ENCODE measurements at regions not wholly inside any gene's neighbourhood (a gene's known extent, or its start where the extent isn't known, plus 50 kb on each side); places are given as distances from the start of the nearest gene placed in this dataset.
"Not testable (repeated sequence)": the region's sequence is repeated elsewhere in the genome, so short reads cannot be mapped to it uniquely, and the experiment has no call there.

- DNase-seq (ENCODE audit: low spot score in 2 of 2), result no peak
- Mint-ChIP-seq H3K27ac (no peak overlapping the region), H3K36me3 (no peaks in the 10 kb centered on the region), H3K9me3 (no peaks in the 10 kb centered on the region)
- ATAC-seq, result no peak
Measured at GRCh38 chr3:110413807-110414748, 657.5 kb upstream of the NECTIN3 start.

GRCh38 chr3:110414855-110415254, 656.8 kb upstream of the NECTIN3 start:
- ATAC-seq, result no peak
- no peak for DNase-seq (ENCODE audit: low spot score in 2 of 2)
- H3K27ac Mint-ChIP-seq, result no peak overlapping the region
- H3K36me3 Mint-ChIP-seq, result no peaks in the 10 kb centered on the region
- H3K9me3 Mint-ChIP-seq, result no peaks in the 10 kb centered on the region

- ATAC-seq (no peak), DNase-seq (ENCODE audit: low spot score in 2 of 2) (no peak)
- no peaks in the 10 kb centered on the region for H3K9me3 Mint-ChIP-seq
- no peaks in the 10 kb centered on the region for H3K36me3 Mint-ChIP-seq
- no peak overlapping the region for H3K27ac Mint-ChIP-seq
Measured at GRCh38 chr3:110419096-110419495, 652.5 kb upstream of the NECTIN3 start.

- ATAC-seq, result no peak
- no peak for DNase-seq (ENCODE audit: low spot score in 2 of 2)
- H3K9me3 Mint-ChIP-seq, result no peaks in the 10 kb centered on the region
- no peaks in the 10 kb centered on the region for H3K36me3 Mint-ChIP-seq
- H3K27ac Mint-ChIP-seq, result no peak overlapping the region
Measured at GRCh38 chr3:110419601-110420000, 652.0 kb upstream of the NECTIN3 start.

DNA sequence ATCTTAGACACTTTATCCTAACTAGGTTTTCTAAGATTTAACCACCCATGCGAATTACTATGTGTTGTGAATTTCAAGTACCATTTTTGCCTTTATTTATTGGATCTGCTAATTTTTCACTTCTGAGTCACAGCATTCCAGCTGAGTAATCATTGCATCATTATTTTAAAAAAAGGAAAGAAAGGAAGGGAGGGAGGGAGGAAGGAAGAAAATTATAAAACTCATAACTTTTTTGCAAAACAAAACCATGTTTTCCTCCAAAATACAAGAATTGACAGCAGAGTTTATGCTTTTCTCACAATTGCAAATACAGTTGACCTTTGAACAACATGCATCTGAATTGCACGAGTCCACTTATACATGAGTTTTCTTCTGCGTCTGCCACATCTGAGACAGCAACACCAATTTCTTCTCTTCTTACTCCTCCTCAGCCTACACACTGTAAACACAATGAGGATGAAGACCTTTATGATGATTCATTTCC, 651.4 kb upstream of the NECTIN3 start:
- no peaks in the 10 kb centered on the region for H3K9me3 Mint-ChIP-seq
- DNase-seq (ENCODE audit: low spot score in 2 of 2), result no peak
- H3K36me3 Mint-ChIP-seq, result no peaks in the 10 kb centered on the region
- no peak for ATAC-seq
- no peak overlapping the region for H3K27ac Mint-ChIP-seq

DNA sequence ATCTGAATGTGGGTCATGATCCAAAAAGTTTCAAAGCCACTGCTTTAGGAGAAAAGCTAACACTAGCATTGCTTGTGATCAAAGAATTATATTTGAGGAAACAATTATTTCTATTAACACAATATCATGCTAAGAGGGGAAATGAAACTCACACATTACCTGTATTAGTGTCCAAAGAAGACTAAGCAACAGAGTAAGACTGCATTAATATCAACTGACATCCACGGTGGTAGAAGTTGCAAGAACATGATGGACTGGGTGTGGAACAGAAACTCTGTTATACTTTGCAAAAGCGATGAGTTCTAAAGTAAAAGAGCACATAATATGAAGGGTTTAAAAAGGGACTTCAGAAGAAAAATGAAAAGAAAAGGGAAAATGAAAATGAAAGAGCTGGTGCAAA, 648.3 kb upstream of the NECTIN3 start:
- no peak for DNase-seq (ENCODE audit: low spot score in 2 of 2)
- ATAC-seq, result no peak
- H3K36me3 Mint-ChIP-seq, result no peaks in the 10 kb centered on the region
- H3K9me3 Mint-ChIP-seq, result no peaks in the 10 kb centered on the region
- no peak overlapping the region for H3K27ac Mint-ChIP-seq

DNA sequence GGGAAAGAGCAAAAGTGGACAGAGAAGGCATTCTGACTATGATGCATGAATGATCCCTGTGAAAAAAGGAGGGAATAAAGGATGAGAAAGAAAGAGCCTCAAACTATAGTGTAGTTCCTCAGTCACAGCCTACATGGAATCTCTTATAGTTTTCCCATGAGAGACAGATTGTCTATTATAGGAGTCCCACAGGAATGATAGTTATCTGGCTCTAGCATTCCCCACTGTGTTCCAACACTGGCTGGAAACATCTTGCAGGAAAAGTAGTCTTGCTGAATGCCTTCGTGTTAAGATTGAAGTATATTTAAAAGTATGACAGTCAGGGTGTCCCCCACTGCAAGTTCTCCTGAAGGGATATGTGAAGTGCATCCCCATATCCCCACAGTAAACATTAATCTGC, 641.5 kb upstream of the NECTIN3 start:
- DNase-seq (ENCODE audit: low spot score in 2 of 2), result no peak
- no peaks in the 10 kb centered on the region for H3K9me3 Mint-ChIP-seq
- H3K36me3 Mint-ChIP-seq, result no peaks in the 10 kb centered on the region
- ATAC-seq, result no peak
- H3K27ac Mint-ChIP-seq, result no peak overlapping the region

- H3K27ac Mint-ChIP-seq, result no peak overlapping the region
- DNase-seq (ENCODE audit: low spot score in 2 of 2) (no peak), ATAC-seq (no peak)
- no peaks in the 10 kb centered on the region for H3K9me3 Mint-ChIP-seq
- no peaks in the 10 kb centered on the region for H3K36me3 Mint-ChIP-seq
Measured at GRCh38 chr3:110436209-110436608, 635.4 kb upstream of the NECTIN3 start.

DNA sequence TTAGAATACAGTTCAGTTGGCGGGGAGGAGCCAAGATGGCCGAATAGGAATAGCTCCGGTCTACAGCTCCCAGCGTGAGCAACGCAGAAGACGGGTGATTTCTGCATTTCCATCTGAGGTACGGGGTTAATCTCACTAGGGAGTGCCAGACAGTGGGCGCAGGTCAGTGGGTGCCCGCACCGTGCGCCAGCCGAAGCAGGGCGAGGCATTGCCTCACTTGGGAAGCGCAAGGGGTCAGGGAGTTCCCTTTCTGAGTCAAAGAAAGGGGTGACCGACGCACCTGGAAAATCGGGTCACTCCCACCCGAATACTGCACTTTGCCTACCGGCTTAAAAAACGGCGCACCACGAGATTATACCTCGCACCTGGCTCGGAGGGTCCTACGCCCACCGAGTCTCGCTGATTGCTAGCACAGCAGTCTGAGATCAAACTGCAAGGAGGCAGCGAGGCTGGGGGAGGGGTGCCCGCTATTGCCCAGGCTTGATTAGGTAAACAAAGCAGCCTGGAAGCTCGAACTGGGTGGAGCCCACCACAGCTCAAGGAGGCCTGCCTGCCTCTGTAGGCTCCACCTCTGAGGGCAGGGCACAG, 631.5 kb upstream of the NECTIN3 start:
- H3K27ac Mint-ChIP-seq; H3K36me3 Mint-ChIP-seq; H3K9me3 Mint-ChIP-seq; DNase-seq (ENCODE audit: low spot score in 2 of 2); ATAC-seq: not testable (repeated sequence)

GRCh38 chr3:110454066-110454465, 617.5 kb upstream of the NECTIN3 start:
- Mint-ChIP-seq H3K9me3 (peaks cover 4 to 5% of the 10 kb centered on the region in 2 donors), H3K36me3 (peaks cover 0 to 7% of the 10 kb centered on the region in 2 donors), H3K27ac (no peak overlapping the region)
- ATAC-seq, result no peak
- no peak for DNase-seq (ENCODE audit: low spot score in 2 of 2)

DNA sequence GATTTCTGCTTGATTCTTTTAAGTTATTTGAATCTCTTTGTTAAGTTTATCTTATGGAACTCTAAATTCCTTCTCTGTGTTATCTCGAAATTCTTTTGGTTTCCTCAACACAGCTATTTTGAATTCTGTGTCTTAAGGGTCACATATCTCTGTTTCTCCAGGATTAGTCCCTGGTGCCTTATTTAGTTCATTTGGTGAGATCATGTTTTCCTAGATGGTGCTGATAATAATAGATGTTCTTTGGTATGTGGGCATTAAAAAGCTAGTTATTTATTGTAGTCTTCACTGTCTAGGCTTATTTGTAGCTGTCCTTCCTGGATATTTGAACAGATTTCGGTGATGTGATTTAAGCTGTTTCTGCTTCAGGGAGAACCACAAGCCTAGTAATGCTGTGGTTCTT, 615.6 kb upstream of the NECTIN3 start:
- peaks cover 4 to 5% of the 10 kb centered on the region in 2 donors for H3K9me3 Mint-ChIP-seq
- ATAC-seq, result no peak
- H3K27ac Mint-ChIP-seq, result no peak overlapping the region
- peaks cover 0 to 7% of the 10 kb centered on the region in 2 donors for H3K36me3 Mint-ChIP-seq
- no peak for DNase-seq (ENCODE audit: low spot score in 2 of 2)

DNA sequence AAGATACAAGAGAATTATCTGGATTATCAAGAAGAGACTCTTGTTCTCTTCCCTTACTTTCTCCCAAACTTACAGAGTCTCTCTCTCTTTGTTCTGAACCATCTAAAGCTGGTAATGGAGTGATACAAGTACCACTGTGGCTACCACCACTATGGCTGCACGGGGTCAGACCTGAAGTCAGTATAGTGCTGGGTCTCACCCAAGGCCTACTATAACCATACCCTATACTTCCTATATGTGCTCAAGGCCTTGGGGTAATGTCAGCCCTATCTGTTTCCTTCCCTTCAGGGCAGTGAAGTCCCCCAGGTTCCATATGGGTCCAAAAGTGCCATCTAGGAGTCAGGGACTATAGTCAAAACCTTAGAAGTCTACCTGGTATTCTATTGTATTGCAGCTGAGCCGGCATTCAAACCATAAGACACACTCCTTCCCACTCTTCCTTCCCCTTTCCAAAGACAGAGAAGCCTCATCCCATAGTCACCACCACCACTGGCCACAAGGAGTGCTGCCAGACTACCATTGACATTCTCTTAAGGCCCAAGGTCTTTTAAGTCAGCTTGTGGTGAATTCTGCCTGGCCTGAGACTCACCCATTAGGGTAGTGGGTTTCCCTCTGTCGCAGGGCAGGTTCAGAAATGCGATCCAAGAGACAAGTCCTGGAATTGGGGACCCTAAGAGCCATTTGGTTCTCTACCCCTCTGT, 615.0 kb upstream of the NECTIN3 start:
- ATAC-seq (no peak), DNase-seq (ENCODE audit: low spot score in 2 of 2) (no peak)
- H3K9me3 Mint-ChIP-seq, result peaks cover 4 to 5% of the 10 kb centered on the region in 2 donors
- H3K36me3 Mint-ChIP-seq, result peaks cover 0 to 7% of the 10 kb centered on the region in 2 donors
- H3K27ac Mint-ChIP-seq, result no peak overlapping the region

DNA sequence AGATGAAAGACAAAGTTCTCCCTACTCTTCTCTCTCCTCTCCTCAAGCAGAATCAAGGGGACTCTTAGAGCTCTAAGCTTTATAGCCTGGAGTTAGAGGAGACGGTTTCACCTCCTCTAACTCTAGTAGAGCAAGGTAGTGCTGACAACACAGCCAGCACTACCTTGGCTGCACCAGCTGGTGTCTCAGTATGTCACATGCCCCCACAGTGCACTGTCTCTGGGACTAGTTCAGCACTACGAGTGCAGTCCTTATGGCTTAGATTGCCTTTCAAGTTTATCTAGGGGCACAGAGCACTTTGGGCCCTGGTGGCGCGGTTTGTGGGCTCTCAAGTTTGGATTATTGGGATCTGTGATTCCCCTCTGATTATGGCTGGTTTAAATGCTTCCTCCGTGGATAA, 614.1 kb upstream of the NECTIN3 start:
- H3K9me3 Mint-ChIP-seq, result peaks cover 4 to 5% of the 10 kb centered on the region in 2 donors
- H3K36me3 Mint-ChIP-seq, result peaks cover 0 to 7% of the 10 kb centered on the region in 2 donors
- H3K27ac Mint-ChIP-seq, result no peak overlapping the region
- DNase-seq (ENCODE audit: low spot score in 2 of 2) (no peak), ATAC-seq (no peak)

DNA sequence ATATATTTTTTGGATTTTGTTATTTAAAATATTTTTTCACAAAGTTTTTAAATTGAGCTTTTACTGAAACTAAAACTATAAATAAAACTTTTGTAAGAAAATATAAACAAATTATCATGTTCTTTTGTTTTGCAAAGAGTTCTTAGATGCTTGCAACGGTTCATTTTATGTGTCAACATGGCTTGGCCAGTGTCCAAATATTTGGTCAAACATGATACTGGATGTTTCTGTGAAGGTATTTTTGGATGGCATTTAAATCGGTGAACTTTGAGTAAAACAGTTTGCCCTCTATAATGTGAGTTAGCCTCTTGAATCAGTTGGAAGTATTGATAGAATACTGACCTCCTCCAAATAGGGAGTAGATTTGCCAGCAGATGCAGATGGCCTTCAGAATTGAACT, 612.6 kb upstream of the NECTIN3 start:
- H3K9me3 Mint-ChIP-seq, result peaks cover 4 to 5% of the 10 kb centered on the region in 2 donors
- DNase-seq (ENCODE audit: low spot score in 2 of 2), result no peak
- peaks cover 0 to 7% of the 10 kb centered on the region in 2 donors for H3K36me3 Mint-ChIP-seq
- ATAC-seq, result no peak
- no peak overlapping the region for H3K27ac Mint-ChIP-seq

- DNase-seq (ENCODE audit: low spot score in 2 of 2) (no peak), ATAC-seq (no peak)
- Mint-ChIP-seq H3K27ac (no peak overlapping the region), H3K9me3 (no peaks in the 10 kb centered on the region), H3K36me3 (no peaks in the 10 kb centered on the region)
Measured at GRCh38 chr3:110470310-110470709, 601.3 kb upstream of the NECTIN3 start.

GRCh38 chr3:110473405-110473804, 598.2 kb upstream of the NECTIN3 start:
- no peaks in the 10 kb centered on the region for H3K9me3 Mint-ChIP-seq
- no peak overlapping the region for H3K27ac Mint-ChIP-seq
- ATAC-seq, result no peak
- DNase-seq (ENCODE audit: low spot score in 2 of 2), result no peak
- H3K36me3 Mint-ChIP-seq, result no peaks in the 10 kb centered on the region

- Mint-ChIP-seq H3K27ac (no peak overlapping the region), H3K36me3 (no peaks in the 10 kb centered on the region), H3K9me3 (no peaks in the 10 kb centered on the region)
- no peak for DNase-seq (ENCODE audit: low spot score in 2 of 2)
- ATAC-seq, result no peak
Measured at GRCh38 chr3:110474397-110474796, 597.2 kb upstream of the NECTIN3 start.

All from activated naive CD4-positive, alpha-beta T cell treated with anti-CD3 and anti-CD28 coated beads, Interleukin-2, amount 50 U/mL, for 72 hours (primary cell).